ENCODE measurements at regions not wholly inside any gene's neighbourhood (a gene's known extent, or its start where the extent isn't known, plus 50 kb on each side); places are given as distances from the start of the nearest gene placed in this dataset.

DNA sequence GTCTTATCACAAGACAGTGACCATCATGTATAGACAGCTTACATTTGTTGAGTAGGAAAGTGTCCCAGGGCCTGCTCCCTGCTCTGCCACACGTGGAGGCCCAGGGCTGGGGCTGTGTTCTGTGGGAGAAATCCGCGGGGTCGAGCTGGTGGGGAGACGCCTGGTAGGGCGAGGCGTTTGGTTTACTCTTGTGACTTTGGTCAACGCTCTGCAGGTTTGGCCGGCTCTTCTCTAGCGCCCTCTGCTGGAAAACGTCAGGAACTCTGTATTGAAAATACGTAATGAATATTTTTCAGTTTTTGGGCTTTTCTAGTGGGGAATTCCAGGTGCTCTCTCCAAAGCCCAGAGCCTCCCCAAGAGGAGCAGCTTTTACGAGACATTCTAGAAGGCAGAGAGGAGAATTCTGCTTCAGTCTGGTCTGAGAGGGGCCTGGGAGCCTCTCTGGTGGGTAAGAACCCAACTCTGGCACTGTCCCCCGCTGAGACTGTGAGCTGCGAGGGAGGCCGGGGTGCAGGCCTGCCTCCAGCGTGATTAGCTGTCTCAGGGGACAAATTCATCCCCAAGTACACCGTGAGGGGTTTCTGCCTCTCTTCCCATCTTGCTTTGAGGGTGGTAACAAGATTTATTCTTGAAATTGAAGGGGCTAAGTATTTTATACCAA, 112.6 kb upstream of the RALGAPA2 start:
- DNase-seq = peak; percentile 14

GRCh38 chr20:20823476-20823881, 111.0 kb upstream of the RALGAPA2 start:
- DNase-seq = peak; percentile 4

- no peak for DNase-seq
These were observed 109.2 kb upstream of the RALGAPA2 start for GRCh38 chr20:20821484-20822260.

DNA sequence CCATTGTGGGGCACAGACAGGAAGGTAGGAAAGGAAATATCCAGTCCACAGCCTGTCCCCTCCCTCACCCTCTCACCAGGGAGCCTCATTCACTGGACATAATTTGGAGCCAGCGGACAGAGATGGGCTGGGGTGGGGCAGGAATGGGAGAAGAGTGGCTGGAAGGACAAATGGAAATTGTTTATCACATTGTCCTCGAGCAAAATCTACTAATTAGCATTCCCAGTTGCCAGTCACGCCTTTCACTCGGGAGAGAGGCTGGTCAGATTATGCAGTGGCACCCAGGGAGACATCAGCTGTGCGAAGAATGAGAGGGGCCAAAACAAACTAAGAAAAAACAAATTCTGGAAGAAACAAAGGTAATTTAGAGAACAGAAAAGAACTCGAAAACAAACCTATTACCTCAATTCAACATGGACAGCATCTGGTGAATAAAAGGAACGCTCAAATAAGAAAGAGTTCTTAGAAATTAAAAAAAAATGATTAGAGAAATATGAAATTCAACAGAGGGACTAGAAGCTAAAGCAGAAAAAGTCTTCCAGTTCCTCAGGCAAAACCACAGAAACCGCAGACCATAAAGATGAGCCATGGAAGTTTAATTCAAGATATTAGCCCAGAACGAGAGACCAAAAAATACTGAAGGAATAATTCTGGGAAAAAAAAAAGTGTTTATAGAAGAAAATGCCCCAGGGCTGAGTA, 108.5 kb upstream of the RALGAPA2 start:
- DNase-seq = no peak

DNA sequence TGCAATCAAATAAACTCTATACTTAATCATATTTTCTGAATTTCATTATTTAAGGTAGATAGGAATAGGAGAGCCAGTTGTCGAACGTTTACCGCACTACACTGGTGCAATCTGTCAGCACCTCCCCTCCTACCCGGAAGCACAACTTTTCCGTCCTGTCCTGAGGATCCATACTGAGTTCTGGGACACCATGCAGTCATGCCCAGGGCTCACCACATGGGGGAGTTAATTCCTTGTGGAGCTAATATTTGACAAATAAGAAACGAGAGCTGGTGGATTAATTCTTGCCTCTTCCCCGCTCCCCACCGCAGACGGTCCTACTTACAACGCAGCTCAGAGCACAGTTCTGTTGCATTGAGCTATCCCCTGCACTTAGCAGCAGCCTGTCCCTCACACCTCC, 107.7 kb upstream of the RALGAPA2 start:
- no peak for DNase-seq

DNA sequence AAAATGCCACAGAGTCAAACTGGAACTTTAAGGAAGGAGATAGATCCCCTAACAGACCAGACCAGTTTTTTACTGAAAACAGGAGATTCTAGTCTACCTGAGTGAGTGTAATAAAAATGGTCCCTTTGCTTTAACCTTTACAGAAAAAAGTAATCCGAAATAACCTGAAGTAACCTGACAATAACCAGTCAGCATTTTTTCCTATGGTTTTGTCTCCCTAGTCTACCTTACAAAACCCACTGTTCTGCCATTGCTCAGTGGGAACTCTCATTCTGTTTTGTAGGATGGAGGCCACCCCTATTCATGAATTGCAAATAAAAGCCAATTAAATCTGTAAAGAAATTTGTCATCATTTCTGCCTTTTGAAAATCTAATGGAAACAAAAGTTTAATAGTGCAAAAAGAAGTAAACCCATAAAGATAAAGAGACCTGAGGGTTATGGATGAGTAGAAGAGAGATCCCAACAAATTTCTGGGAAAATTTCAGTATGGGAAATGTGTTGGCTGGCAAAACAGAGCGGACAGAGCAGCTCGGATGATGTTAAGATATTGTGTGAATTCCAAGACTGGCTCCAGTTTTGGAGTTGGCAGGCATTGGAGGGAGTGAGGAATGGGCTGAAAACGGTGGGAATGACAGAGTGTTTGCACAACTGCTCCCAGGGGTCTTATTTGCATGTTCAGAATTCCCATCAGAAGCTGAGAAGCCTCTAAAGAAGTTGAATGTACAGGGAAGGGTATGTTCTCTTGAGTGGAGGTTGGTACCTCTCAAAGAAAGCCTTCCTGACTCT, 104.7 kb upstream of the RALGAPA2 start:
- no peak for DNase-seq

GRCh38 chr20:20815711-20816455, 103.4 kb upstream of the RALGAPA2 start:
- DNase-seq = no peak

GRCh38 chr20:20814685-20815084, 102.2 kb upstream of the RALGAPA2 start:
- no peak for DNase-seq

- DNase-seq = no peak
These were observed 99.7 kb upstream of the RALGAPA2 start for GRCh38 chr20:20812136-20812535.

DNA sequence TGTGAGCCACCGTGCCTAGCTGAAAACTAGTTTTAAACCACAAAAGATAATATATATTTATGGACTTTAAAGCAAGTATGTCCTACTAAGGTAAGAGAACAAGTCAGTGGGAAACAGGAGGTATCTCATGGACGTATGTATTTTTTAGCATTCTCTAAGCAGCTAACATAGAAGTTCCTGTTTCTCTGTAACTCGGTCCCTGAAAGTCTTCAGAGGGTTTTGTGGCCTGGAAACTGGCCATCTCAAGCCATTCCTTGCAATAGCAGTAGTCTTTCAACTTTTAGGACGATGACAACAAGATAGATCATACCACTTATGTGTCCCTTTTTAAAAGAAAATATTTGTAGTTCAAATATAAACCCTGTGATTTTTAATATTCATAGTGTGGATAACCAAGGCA, 95.6 kb upstream of the RALGAPA2 start:
- no peak for DNase-seq

DNA sequence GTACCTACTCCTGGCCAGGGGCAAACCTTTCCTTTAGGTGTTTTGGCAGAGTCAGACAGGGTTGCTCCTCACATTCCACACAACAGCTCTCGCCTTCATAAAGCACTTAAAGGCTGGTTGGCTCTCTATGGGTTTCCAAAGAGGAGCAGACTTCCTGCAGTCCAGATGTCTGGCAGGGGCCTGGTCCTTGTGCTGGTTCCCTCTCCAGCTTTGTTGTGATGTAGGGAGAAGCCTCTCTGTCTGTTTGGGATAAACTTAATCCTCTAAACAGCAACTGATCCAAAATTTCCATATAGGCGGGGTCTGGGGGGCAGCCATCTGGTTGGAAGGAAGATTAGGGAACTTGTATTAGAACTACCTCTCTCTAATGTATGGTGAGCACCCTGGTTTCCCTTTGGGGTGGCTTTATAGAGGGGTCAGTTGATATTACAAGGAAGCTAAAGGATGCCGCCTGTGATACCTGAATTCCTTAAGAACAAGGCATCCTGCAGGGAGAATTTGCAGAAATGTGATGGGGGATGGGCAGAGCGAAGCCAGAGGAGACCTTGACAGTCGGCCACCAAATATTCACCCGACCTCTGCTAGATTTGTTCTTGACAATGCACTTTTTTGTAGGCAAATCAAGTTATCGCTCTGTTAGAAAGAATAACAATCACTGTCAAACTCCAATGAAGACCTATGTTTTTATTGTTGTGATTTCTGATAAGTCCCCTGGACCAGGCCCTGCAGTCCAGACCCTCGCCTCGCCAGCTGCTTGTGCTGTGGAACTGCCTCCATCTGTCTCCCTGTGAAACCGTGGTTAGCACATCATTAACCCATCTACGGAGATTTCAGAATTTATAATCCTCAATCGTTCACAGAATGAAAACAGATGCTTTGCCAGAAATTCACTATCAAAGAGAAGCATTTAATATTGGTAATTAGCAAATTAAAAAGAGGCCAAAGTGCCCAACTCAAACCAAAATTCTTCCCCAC, 94.0 kb upstream of the RALGAPA2 start:
- DNase-seq = no peak

- no peak for DNase-seq
These were observed 90.6 kb upstream of the RALGAPA2 start for GRCh38 chr20:20803011-20803410.

DNA sequence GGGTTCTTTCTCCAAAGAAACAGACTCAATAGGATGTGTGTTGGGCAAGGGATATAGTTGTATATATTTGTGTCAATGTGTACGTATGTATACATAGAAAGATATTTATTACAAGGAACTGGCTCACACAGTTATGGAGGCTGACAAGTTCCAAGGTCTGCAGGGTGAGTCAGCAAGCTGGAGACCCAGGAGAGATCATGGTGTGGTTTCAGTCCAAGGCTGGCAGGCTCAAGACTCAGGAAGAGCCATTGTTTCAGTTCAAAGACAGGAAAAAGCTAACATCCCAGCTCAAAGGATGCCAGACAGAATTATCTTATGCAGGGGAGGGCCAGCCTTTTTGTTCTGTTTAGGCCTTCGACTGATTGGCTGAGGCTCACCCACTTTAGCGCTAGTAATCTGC, 89.9 kb upstream of the RALGAPA2 start:
- DNase-seq = no peak

DNA sequence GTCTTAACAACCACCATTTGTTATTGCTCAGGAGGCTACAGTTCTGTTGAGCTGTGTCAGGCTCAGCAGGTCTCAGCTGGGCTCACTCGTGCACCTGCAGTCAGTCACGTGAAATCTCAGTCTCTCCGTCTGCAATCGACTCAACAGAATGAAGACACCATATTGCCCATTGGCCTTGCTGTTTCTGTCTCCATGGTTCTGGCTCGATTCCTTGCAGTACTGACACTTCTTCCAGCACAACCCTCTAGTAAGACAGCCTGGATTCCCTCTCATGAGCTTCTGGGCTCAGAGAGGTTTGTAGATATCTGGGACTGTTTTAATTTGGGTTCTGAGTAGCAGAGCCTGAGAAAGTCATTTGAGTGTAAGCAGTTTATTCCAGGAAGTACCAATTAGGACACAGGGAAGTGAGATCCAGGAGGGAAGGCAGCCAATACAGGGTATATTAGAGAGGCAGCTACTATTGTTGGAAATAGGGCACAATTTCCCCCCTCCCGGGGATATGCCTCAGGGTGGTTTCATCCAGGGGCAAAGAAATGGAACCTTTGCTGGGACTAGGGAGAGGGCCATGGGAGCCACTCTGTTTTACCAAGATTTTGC, 87.4 kb upstream of the RALGAPA2 start:
- DNase-seq = no peak

GRCh38 chr20:20797521-20798310, 85.3 kb upstream of the RALGAPA2 start:
- DNase-seq = no peak

DNA sequence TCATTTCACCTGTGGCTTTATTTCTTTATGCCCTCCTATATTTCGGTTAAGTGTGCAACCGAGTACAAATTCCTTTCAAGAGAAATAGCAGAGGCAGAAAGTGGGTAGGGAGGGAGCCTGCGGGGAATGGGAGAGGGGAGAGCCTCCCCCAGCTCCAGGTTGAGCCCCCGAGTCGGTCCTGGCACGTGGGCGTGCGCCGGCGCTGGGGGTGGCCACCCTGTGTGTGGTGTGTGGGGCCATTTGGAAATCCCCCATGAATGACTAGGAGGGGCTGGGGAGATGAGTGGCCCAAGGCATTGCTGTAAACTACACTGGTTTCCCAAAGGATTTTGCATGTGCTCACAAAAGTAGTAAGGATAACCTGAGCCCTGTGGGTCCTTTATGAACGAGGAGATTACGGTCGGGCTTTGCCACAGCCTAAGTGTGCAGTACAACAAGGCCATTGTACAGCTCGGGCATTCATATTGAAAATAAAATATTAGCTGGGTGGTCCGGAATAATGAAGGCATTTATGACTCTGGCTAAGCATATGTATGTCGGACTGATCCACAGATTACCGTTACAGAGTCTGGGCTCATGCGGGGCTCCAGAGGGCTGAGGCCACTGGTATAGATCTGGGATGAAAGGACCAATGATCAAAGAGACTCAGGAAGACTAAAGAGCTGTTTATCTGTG, 84.5 kb upstream of the RALGAPA2 start:
- DNase-seq = no peak

DNA sequence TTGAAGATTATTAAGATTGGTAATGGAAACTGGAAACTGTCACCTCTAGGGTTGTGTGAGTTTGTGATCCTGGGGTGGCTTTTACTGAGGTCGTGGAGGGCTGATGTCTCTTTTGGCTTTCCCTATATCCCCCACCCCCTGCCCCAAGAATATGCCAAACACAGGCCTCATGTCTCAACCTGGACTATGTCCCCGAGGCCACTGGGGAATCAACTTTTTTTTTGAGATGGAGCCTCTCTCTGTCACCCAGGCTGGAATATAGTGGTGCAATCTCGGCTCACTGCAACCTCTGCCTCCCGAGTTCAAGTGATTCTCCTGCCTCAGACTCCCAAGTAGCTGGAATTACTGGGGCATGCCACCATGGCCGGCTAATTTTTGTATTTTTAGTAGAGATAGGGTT, 83.3 kb upstream of the RALGAPA2 start:
- no peak for DNase-seq

GRCh38 chr20:20795119-20795518, 82.7 kb upstream of the RALGAPA2 start:
- DNase-seq = no peak

GRCh38 chr20:20793591-20793990, 81.1 kb upstream of the RALGAPA2 start:
- no peak for DNase-seq
